ENCODE measurements at regions not wholly inside any gene's neighbourhood (a gene's known extent, or its start where the extent isn't known, plus 50 kb on each side); places are given as distances from the start of the nearest gene placed in this dataset.
A peak's percentile ranks its signal among the peaks of the same experiment; 100 is the strongest.

DNA sequence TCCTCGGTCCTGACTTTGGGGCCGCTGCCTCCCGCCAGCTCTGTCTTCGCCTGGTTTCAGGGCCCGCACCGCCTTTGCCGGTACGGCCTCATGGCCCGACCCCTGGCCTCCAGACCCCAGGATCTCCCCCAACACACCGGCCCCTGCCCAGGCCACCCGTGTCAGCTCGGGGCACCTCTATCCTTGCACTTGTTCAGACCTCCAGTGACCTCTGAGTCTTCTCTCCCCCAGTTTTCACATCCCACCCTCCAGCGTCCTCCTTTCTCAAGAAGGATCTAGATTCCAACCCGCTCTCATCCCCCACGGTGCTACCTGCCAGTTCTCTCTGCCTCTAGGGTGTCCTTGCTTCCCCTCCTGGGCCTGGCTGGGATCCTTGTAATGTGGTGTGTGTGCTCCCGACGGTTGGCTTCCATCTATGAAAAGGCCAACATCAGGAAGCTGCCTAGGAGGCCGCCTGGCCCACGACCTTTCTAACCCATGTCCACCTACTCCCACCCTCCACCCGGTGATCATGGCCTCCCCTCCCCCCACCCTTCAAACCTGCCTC, 61.1 kb downstream of the SPATA31C2 start:
- ATAC-seq: peak in 1 of 2 experiments; percentile 8; a peak in 2 of 6 replicates
- TF ChIP-seq TP53 (CRISPR knock-in tag; IDR thresholded peaks at IDR 0.05) (no peak), KDM5A (IDR thresholded peaks at IDR 0.05) (no peak), RAD21 (conservative IDR thresholded peaks at IDR 0.05 in 1 of 2, IDR thresholded peaks at IDR 0.05 in 1 of 2) (no peak), SMC3 (IDR thresholded peaks at IDR 0.05) (no peak), MYC (IDR thresholded peaks at IDR 0.05; ENCODE audit: borderline replicate concordance, low read length) (0 out of 2 replicates have a peak, but pooled peaks have one; percentile 2), CEBPB (IDR thresholded peaks at IDR 0.05) (no peak)
- ChIA-PET CTCF (interaction anchor here (0.6 to 4.0 kb wide), 17 partner anchors 10 to 502 kb away, joined by 3 to 20 read pairs (median 4); partner anchors contain the start of gene CDK20), POLR2A (interaction anchor here (0.6 to 2.3 kb wide), 9 partner anchors 10 to 656 kb away, joined by 3 to 11 read pairs (median 3); partner anchors contain the start of genes CDK20 and SPIN1)
- Histone ChIP-seq H3K4me2 (peak overlapping the region; percentile 93), H3K9me3 (no peaks in the 10 kb centered on the region), H3K4me1 (peaks cover 20% of the 10 kb centered on the region), H3K27ac (peak overlapping the region; percentile 88 to 92), H3K4me3 (peak overlapping the region; percentile 43)
- no peak for DNase-seq (ENCODE audit: low read depth in 1 of 2, low spot score in 1 of 2)
- no peak for FAIRE-seq
- 64% methylated on average over 10 of the region's 20 CpGs for WGBS (ENCODE audit: missing lambda C conversion rate)

DNA sequence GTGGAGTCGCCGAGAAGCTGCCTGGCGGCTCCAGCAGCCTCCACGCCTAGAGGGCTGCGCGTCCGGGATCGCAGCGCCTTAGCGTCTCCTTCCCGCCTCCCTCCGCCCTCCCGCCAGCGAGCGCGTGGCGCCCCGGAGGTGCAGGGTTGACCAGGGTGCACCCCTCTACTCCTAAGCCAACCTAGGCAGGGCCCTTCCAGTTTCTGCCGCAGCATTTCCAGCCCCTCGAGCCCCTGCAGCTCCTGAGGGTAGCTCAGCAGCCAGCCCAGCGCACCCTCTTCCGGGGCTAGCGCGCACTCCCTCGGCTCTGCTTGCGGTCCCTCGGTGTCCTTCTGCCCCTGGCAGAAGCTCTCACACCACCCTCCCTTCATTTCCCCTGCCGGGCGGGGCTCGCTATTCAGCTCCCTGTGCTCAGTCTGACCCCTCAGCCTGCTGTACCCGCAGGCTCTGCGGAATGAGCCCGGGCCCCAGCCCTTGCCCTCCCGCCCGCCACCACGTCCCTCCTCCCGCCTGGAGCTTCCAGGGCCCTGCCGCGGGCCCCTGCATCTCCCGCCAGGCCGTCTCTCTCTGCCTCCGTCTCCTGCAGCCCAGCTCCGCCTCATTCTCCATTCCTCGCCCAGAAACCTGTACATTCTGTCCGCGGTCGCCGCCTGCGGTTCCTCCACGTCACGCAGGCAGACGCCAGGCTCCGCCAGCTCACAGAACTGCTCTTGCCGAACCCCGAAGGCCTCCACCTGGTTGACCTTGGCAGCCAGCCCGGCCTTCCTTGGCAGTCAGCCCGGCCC, 61.8 kb downstream of the SPATA31C2 start:
- Histone ChIP-seq H3K4me2 (peak overlapping the region; percentile 93), H3K4me1 (peaks cover 20% of the 10 kb centered on the region), H3K27ac (peak overlapping the region; percentile 88 to 92), H3K4me3 (peak overlapping the region; percentile 43), H3K9me3 (no peaks in the 10 kb centered on the region)
- peak; percentile 36 for FAIRE-seq
- CTCF ChIA-PET: interaction anchor here (0.7 to 4.0 kb wide), 24 partner anchors 10 to 503 kb away, joined by 3 to 20 read pairs (median 4); partner anchors contain the start of genes CDK20 and CTSL
- ATAC-seq: peak; percentile 92 to 94
- 0 out of 2 replicates have a peak, but pooled peaks have one; percentile 32 for TF ChIP-seq HDAC2 (IDR thresholded peaks at IDR 0.05)
- peak; percentile 49 for TF ChIP-seq POLR2A (IDR thresholded peaks at IDR 0.05; ENCODE audit: low read length)
- peak in 1 of 2 experiments; percentile 60; a peak in 4 of 5 replicates for TF ChIP-seq RAD21 (conservative IDR thresholded peaks at IDR 0.05 in 1 of 2, IDR thresholded peaks at IDR 0.05 in 1 of 2)
- TF ChIP-seq MYC (IDR thresholded peaks at IDR 0.05; ENCODE audit: borderline replicate concordance, low read length): peak; percentile 50; the same call in 1 of the 2 replicates
- no peak for TF ChIP-seq RARB (CRISPR knock-in tag; IDR thresholded peaks at IDR 0.05)
- peak; percentile 39; the same call in 1 of the 3 replicates for TF ChIP-seq SMC3 (IDR thresholded peaks at IDR 0.05)
- TF ChIP-seq, protein P1, sequence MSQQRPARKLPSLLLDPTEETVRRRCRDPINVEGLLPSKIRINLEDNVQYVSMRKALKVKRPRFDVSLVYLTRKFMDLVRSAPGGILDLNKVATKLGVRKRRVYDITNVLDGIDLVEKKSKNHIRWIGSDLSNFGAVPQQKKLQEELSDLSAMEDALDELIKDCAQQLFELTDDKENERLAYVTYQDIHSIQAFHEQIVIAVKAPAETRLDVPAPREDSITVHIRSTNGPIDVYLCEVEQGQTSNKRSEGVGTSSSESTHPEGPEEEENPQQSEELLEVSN (IDR thresholded peaks at IDR 0.05; ENCODE audit: borderline replicate concordance, low read depth): peak; percentile 95
- TF ChIP-seq, protein P2, sequence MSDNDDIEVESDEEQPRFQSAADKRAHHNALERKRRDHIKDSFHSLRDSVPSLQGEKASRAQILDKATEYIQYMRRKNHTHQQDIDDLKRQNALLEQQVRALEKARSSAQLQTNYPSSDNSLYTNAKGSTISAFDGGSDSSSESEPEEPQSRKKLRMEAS (IDR thresholded peaks at IDR 0.05): peak; percentile 92
- TF ChIP-seq HOXB5 (CRISPR knock-in tag; IDR thresholded peaks at IDR 0.05): no peak
- TF ChIP-seq, protein P3, sequence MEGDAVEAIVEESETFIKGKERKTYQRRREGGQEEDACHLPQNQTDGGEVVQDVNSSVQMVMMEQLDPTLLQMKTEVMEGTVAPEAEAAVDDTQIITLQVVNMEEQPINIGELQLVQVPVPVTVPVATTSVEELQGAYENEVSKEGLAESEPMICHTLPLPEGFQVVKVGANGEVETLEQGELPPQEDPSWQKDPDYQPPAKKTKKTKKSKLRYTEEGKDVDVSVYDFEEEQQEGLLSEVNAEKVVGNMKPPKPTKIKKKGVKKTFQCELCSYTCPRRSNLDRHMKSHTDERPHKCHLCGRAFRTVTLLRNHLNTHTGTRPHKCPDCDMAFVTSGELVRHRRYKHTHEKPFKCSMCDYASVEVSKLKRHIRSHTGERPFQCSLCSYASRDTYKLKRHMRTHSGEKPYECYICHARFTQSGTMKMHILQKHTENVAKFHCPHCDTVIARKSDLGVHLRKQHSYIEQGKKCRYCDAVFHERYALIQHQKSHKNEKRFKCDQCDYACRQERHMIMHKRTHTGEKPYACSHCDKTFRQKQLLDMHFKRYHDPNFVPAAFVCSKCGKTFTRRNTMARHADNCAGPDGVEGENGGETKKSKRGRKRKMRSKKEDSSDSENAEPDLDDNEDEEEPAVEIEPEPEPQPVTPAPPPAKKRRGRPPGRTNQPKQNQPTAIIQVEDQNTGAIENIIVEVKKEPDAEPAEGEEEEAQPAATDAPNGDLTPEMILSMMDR (IDR thresholded peaks at IDR 0.05): peak; percentile 35
- TF ChIP-seq, protein P4, sequence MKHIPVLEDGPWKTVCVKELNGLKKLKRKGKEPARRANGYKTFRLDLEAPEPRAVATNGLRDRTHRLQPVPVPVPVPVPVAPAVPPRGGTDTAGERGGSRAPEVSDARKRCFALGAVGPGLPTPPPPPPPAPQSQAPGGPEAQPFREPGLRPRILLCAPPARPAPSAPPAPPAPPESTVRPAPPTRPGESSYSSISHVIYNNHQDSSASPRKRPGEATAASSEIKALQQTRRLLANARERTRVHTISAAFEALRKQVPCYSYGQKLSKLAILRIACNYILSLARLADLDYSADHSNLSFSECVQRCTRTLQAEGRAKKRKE (CRISPR knock-in tag; IDR thresholded peaks at IDR 0.05; ENCODE audit: low read depth): no peak
- TF ChIP-seq HOXB13 (CRISPR knock-in tag; IDR thresholded peaks at IDR 0.05; ENCODE audit: low read depth): 0 out of 2 replicates have a peak, but pooled peaks have one; percentile 37
- TF ChIP-seq JUN (IDR thresholded peaks at IDR 0.05): peak; percentile 23 to 40; a peak in 2 of 5 replicates
- TF ChIP-seq BHLHE40 (IDR thresholded peaks at IDR 0.05; ENCODE audit: low read depth, low read length): no peak
- under 1% methylated on average over 20 of the region's 57 CpGs for WGBS (ENCODE audit: missing lambda C conversion rate)
- POLR2A ChIA-PET: interaction anchor here (0.6 to 2.3 kb wide), 11 partner anchors 9 to 657 kb away, joined by 3 to 11 read pairs (median 4); partner anchors contain the start of genes CDK20, NXNL2 and SPIN1
- DNase-seq (ENCODE audit: low read depth in 1 of 2, low spot score in 1 of 2): peak; percentile 82 to 87

All from A549 (cell line).